ENCODE measurements at regions not wholly inside any gene's neighbourhood (a gene's known extent, or its start where the extent isn't known, plus 50 kb on each side); places are given as distances from the start of the nearest gene placed in this dataset.

DNA sequence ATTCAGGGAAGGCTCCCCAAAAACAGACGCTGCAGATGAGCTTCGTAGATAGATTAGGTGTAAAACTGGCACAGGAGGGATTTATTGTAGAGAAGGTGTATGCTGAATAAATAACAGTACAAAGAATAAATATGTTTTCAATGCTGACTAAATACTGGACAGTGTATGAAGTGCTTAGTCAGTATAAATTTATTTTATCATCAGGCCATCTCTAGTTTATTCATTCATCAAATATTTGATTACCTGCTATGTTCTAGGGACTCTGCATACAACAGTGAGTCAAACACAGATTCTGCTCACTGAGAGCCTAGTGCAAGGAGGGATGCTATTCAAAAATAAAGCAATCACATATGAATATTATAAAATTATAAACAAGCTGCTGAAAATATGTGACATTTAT lies 63.6 kb upstream of the TSPAN5 start:
- TF ChIP-seq EP300 (IDR thresholded peaks at IDR 0.05), result no peak
- TF ChIP-seq, protein P1, sequence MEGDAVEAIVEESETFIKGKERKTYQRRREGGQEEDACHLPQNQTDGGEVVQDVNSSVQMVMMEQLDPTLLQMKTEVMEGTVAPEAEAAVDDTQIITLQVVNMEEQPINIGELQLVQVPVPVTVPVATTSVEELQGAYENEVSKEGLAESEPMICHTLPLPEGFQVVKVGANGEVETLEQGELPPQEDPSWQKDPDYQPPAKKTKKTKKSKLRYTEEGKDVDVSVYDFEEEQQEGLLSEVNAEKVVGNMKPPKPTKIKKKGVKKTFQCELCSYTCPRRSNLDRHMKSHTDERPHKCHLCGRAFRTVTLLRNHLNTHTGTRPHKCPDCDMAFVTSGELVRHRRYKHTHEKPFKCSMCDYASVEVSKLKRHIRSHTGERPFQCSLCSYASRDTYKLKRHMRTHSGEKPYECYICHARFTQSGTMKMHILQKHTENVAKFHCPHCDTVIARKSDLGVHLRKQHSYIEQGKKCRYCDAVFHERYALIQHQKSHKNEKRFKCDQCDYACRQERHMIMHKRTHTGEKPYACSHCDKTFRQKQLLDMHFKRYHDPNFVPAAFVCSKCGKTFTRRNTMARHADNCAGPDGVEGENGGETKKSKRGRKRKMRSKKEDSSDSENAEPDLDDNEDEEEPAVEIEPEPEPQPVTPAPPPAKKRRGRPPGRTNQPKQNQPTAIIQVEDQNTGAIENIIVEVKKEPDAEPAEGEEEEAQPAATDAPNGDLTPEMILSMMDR (IDR thresholded peaks at IDR 0.05), result no peak
- TF ChIP-seq POLR2AphosphoS5 (IDR thresholded peaks at IDR 0.05), result no peak
